T-helper 1 cell treated with Interleukin-12 subunit alpha and Interleukin-12 subunit beta and Interleukin-4 antibody, amounts not matched to agents 30 μg/mL and 1 μg/mL, for 36 hours (primary cell): ENCODE measurements at regions not wholly inside any gene's neighbourhood (a gene's known extent, or its start where the extent isn't known, plus 50 kb on each side); places are given as distances from the start of the nearest gene placed in this dataset.
"Not testable (repeated sequence)": the region's sequence is repeated elsewhere in the genome, so short reads cannot be mapped to it uniquely, and the experiment has no call there.

Source experiments
- H3K27ac Mint-ChIP-seq: one replicate; pipeline ENCODE4 v1.8.0; 2021; ENCODE audit warnings: mild to moderate bottlenecking, mixed read lengths
- H3K27me3 Mint-ChIP-seq: one replicate; pipeline ENCODE4 v1.8.0; 2021; ENCODE audit warnings: low read depth, mixed read lengths
- H3K36me3 Mint-ChIP-seq: one replicate; pipeline ENCODE4 v1.8.0; 2021; ENCODE audit warnings: low read depth, mixed read lengths
- H3K4me1 Mint-ChIP-seq: one replicate; pipeline ENCODE4 v1.8.0; 2021; ENCODE audit warnings: low read depth, mixed read lengths
- H3K4me3 Mint-ChIP-seq: one replicate; pipeline ENCODE4 v1.8.0; 2021; ENCODE audit warnings: mild to moderate bottlenecking, moderate library complexity, mixed read lengths
- H3K9me3 Mint-ChIP-seq: one replicate; pipeline ENCODE4 v1.8.0; 2021; ENCODE audit warnings: mixed read lengths

GRCh38 chr15:81056304-81056703, 55.6 kb downstream of the TLNRD1 start:
- H3K36me3 Mint-ChIP-seq = peaks cover 2% of the 10 kb centered on the region
- H3K4me3 Mint-ChIP-seq = no peak overlapping the region
- peaks cover 28% of the 10 kb centered on the region for H3K27me3 Mint-ChIP-seq
- peaks cover 4% of the 10 kb centered on the region for H3K9me3 Mint-ChIP-seq
- H3K27ac Mint-ChIP-seq = no peak overlapping the region
- peaks cover 14% of the 10 kb centered on the region for H3K4me1 Mint-ChIP-seq

- Mint-ChIP-seq H3K4me3 (no peak overlapping the region), H3K27ac (no peak overlapping the region), H3K4me1 (peaks cover 9% of the 10 kb centered on the region), H3K9me3 (peaks cover 4% of the 10 kb centered on the region), H3K36me3 (no peaks in the 10 kb centered on the region), H3K27me3 (peaks cover 27% of the 10 kb centered on the region)
Observed at GRCh38 chr15:81060470-81060869, 59.7 kb downstream of the TLNRD1 start.

- peaks cover 4% of the 10 kb centered on the region for H3K9me3 Mint-ChIP-seq
- H3K27ac Mint-ChIP-seq = no peak overlapping the region
- peaks cover 27% of the 10 kb centered on the region for H3K27me3 Mint-ChIP-seq
- peaks cover 9% of the 10 kb centered on the region for H3K4me1 Mint-ChIP-seq
- H3K36me3 Mint-ChIP-seq = no peaks in the 10 kb centered on the region
- no peak overlapping the region for H3K4me3 Mint-ChIP-seq
Observed at GRCh38 chr15:81060907-81061306, 60.2 kb downstream of the TLNRD1 start.

- Mint-ChIP-seq H3K4me1 (peaks cover 9% of the 10 kb centered on the region), H3K27me3 (peaks cover 20% of the 10 kb centered on the region), H3K36me3 (no peaks in the 10 kb centered on the region), H3K27ac (no peak overlapping the region), H3K9me3 (peaks cover 4% of the 10 kb centered on the region), H3K4me3 (no peak overlapping the region)
Observed at GRCh38 chr15:81061490-81062253, 60.9 kb downstream of the TLNRD1 start.

- Mint-ChIP-seq H3K27ac (no peak overlapping the region), H3K4me3 (no peak overlapping the region), H3K4me1 (peaks cover 9% of the 10 kb centered on the region), H3K27me3 (peaks cover 15% of the 10 kb centered on the region), H3K9me3 (peaks cover 4% of the 10 kb centered on the region), H3K36me3 (no peaks in the 10 kb centered on the region)
Observed at GRCh38 chr15:81062937-81063336, 62.2 kb downstream of the TLNRD1 start.

- no peak overlapping the region for H3K4me3 Mint-ChIP-seq
- H3K9me3 Mint-ChIP-seq = no peaks in the 10 kb centered on the region
- peaks cover 9% of the 10 kb centered on the region for H3K4me1 Mint-ChIP-seq
- H3K36me3 Mint-ChIP-seq = no peaks in the 10 kb centered on the region
- H3K27ac Mint-ChIP-seq = no peak overlapping the region
- H3K27me3 Mint-ChIP-seq = peaks cover 17% of the 10 kb centered on the region
Observed at GRCh38 chr15:81064253-81064652, 63.5 kb downstream of the TLNRD1 start.

- not testable (repeated sequence) for H3K36me3 Mint-ChIP-seq, H3K4me1 Mint-ChIP-seq, H3K9me3 Mint-ChIP-seq, H3K27ac Mint-ChIP-seq, H3K4me3 Mint-ChIP-seq
- H3K27me3 Mint-ChIP-seq = peaks cover 13% of the 10 kb centered on the region
Observed at GRCh38 chr15:81067567-81067966, 66.5 kb upstream of the CFAP161 start.

GRCh38 chr15:81068516-81068915, 65.6 kb upstream of the CFAP161 start:
- peaks cover 2% of the 10 kb centered on the region for H3K36me3 Mint-ChIP-seq
- H3K4me3 Mint-ChIP-seq = no peak overlapping the region
- peaks cover 7% of the 10 kb centered on the region for H3K27me3 Mint-ChIP-seq
- no peaks in the 10 kb centered on the region for H3K4me1 Mint-ChIP-seq
- H3K27ac Mint-ChIP-seq = no peak overlapping the region
- peaks cover 9% of the 10 kb centered on the region for H3K9me3 Mint-ChIP-seq

- H3K4me1 Mint-ChIP-seq = peaks cover 1% of the 10 kb centered on the region
- H3K27ac Mint-ChIP-seq = no peak overlapping the region
- H3K4me3 Mint-ChIP-seq = no peak overlapping the region
- H3K36me3 Mint-ChIP-seq = peaks cover 2% of the 10 kb centered on the region
- peaks cover 9% of the 10 kb centered on the region for H3K9me3 Mint-ChIP-seq
- H3K27me3 Mint-ChIP-seq = peaks cover 7% of the 10 kb centered on the region
Observed at GRCh38 chr15:81069356-81069755, 64.7 kb upstream of the CFAP161 start.

- peaks cover 7% of the 10 kb centered on the region for H3K4me1 Mint-ChIP-seq
- no peak overlapping the region for H3K27ac Mint-ChIP-seq
- peaks cover 2% of the 10 kb centered on the region for H3K36me3 Mint-ChIP-seq
- no peak overlapping the region for H3K4me3 Mint-ChIP-seq
- H3K9me3 Mint-ChIP-seq = peaks cover 9% of the 10 kb centered on the region
- H3K27me3 Mint-ChIP-seq = peaks cover 7% of the 10 kb centered on the region
Observed at GRCh38 chr15:81069909-81070308, 64.2 kb upstream of the CFAP161 start.

GRCh38 chr15:81071120-81071519, 63.0 kb upstream of the CFAP161 start:
- no peak overlapping the region for H3K27ac Mint-ChIP-seq

GRCh38 chr15:81071705-81072104, 62.4 kb upstream of the CFAP161 start:
- peaks cover 7% of the 10 kb centered on the region for H3K27me3 Mint-ChIP-seq
- H3K9me3 Mint-ChIP-seq = peaks cover 9% of the 10 kb centered on the region
- H3K4me3 Mint-ChIP-seq = no peak overlapping the region
- H3K36me3 Mint-ChIP-seq = peaks cover 2% of the 10 kb centered on the region
- peaks cover 12% of the 10 kb centered on the region for H3K4me1 Mint-ChIP-seq
- H3K27ac Mint-ChIP-seq = no peak overlapping the region

More at GRCh38 chr15:81071120-81071519, 63.0 kb upstream of the CFAP161 start:
- peaks cover 7% of the 10 kb centered on the region for H3K27me3 Mint-ChIP-seq
- no peak overlapping the region for H3K4me3 Mint-ChIP-seq
- H3K36me3 Mint-ChIP-seq = peaks cover 2% of the 10 kb centered on the region
- H3K4me1 Mint-ChIP-seq = peaks cover 12% of the 10 kb centered on the region
- peaks cover 9% of the 10 kb centered on the region for H3K9me3 Mint-ChIP-seq

GRCh38 chr15:81072551-81072950, 61.5 kb upstream of the CFAP161 start:
- H3K9me3 Mint-ChIP-seq = peaks cover 9% of the 10 kb centered on the region
- peaks cover 12% of the 10 kb centered on the region for H3K4me1 Mint-ChIP-seq
- peaks cover 2% of the 10 kb centered on the region for H3K36me3 Mint-ChIP-seq
- peaks cover 7% of the 10 kb centered on the region for H3K27me3 Mint-ChIP-seq
- no peak overlapping the region for H3K27ac Mint-ChIP-seq
- no peak overlapping the region for H3K4me3 Mint-ChIP-seq

- peaks cover 9% of the 10 kb centered on the region for H3K9me3 Mint-ChIP-seq
- H3K36me3 Mint-ChIP-seq = peaks cover 2% of the 10 kb centered on the region
- no peak overlapping the region for H3K4me3 Mint-ChIP-seq
- no peak overlapping the region for H3K27ac Mint-ChIP-seq
- peaks cover 12% of the 10 kb centered on the region for H3K4me1 Mint-ChIP-seq
- H3K27me3 Mint-ChIP-seq = peaks cover 4% of the 10 kb centered on the region
Observed at GRCh38 chr15:81073801-81074200, 60.3 kb upstream of the CFAP161 start.

GRCh38 chr15:81074773-81075172, 59.3 kb upstream of the CFAP161 start:
- Mint-ChIP-seq H3K36me3 (peaks cover 2% of the 10 kb centered on the region), H3K4me1 (peaks cover 12% of the 10 kb centered on the region), H3K27me3 (peaks cover 4% of the 10 kb centered on the region), H3K9me3 (peaks cover 9% of the 10 kb centered on the region), H3K27ac (peak overlapping the region; percentile 21), H3K4me3 (no peak overlapping the region)
